SK-N-SH (cell line): ENCODE measurements at regions not wholly inside any gene's neighbourhood (a gene's known extent, or its start where the extent isn't known, plus 50 kb on each side); places are given as distances from the start of the nearest gene placed in this dataset.

ENCODE experiments used
- CTCF ChIA-PET: fragments of 300-600, 350-600 bp; formaldehyde crosslinking; extraction: SDS; loops from one replicate; lab custom pipeline; 2021; lab: Yijun Ruan, JAX
- POLR2A ChIA-PET: fragments of 350-600 bp; sonication (Branson Sonifier 250); formaldehyde crosslinking; extraction: SDS; loops from one replicate; lab custom pipeline; 2020; ENCODE audit warnings: antibody characterized with exemption, inconsistent platforms; lab: Yijun Ruan, JAX
- DNase-seq: peaks from one replicate; pipeline ENCODE4 v3.0.0; 2012
- H2AFZ ChIP-seq: fragments of 200-600 bp; sonication (generic); 2 replicates; pipeline ENCODE4 v1.8.1; 2016; ENCODE audit warnings: antibody characterized with exemption, mild to moderate bottlenecking, low read depth
- H3F3A ChIP-seq: fragments of 200-600 bp; sonication (generic); replicated peaks from 2 replicates; pipeline ENCODE3; 2016; ENCODE audit warnings: antibody characterized with exemption, mild to moderate bottlenecking; ENCODE audit not compliant: insufficient read depth
- H3K27ac ChIP-seq, 2 experiments: fragments of 200-500 bp in 1 of 2; fragments of 200-600 bp in 1 of 2; sonication (Bioruptor generic) in 1 of 2; sonication (generic), shearing (Covaris generic) in 1 of 2; 2 replicates each; pipeline versions ENCODE4 v1.5.1 to v1.6.1; 2014 to 2016; ENCODE audit warnings: low read depth in 2 of 2, inconsistent platforms in 1 of 2, low read length in 1 of 2, mild to moderate bottlenecking in 1 of 2, mixed read lengths in 1 of 2
- H3K27me3 ChIP-seq: fragments of 200-600 bp; sonication (generic), shearing (Covaris generic); 2 replicates; pipeline ENCODE4 v1.6.1; 2016; ENCODE audit warnings: mixed run types; ENCODE audit not compliant: insufficient read depth
- H3K36me3 ChIP-seq, 2 experiments: fragments of 200-500 bp in 1 of 2; fragments of 200-600 bp in 1 of 2; sonication (Bioruptor generic) in 1 of 2; sonication (generic) in 1 of 2; replicated peaks in 1 of 2; 2 replicates each; pipeline versions ENCODE3 to v1.5.1; 2014 to 2016; ENCODE audit warnings: low read length in 1 of 2, mild to moderate bottlenecking in 1 of 2; ENCODE audit not compliant: insufficient read depth in 2 of 2, control insufficient read depth in 1 of 2
- H3K4me1 ChIP-seq, 2 experiments: fragments of 200-500 bp in 1 of 2; fragments of 200-600 bp in 1 of 2; sonication (Bioruptor generic) in 1 of 2; sonication (generic), shearing (Covaris generic) in 1 of 2; 2 replicates each; pipeline versions ENCODE4 v1.5.1 to v1.6.1; 2014 to 2016; ENCODE audit warnings: low read depth in 1 of 2, low read length in 1 of 2, mixed run types in 1 of 2; ENCODE audit not compliant: insufficient read depth in 2 of 2, control insufficient read depth in 1 of 2
- H3K4me2 ChIP-seq: fragments of 200-600 bp; sonication (generic), shearing (Covaris generic); 2 replicates; pipeline ENCODE4 v1.6.1; 2017; ENCODE audit warnings: mixed run types
- H3K4me3 ChIP-seq, 2 experiments: fragments of 200-500 bp in 1 of 2; fragments of 200-600 bp in 1 of 2; sonication (Bioruptor generic) in 1 of 2; sonication (generic), shearing (Covaris generic) in 1 of 2; 2 replicates each; pipeline versions ENCODE4 v1.5.1 to v1.8.1; 2014 to 2016; ENCODE audit warnings: low read depth in 2 of 2, inconsistent platforms in 1 of 2, low read length in 1 of 2, mild to moderate bottlenecking in 1 of 2, mixed read lengths in 1 of 2, moderate library complexity in 1 of 2
- H3K79me2 ChIP-seq: fragments of 200-600 bp; sonication (generic); 2 replicates; pipeline ENCODE4 v1.8.1; 2017; ENCODE audit warnings: mild to moderate bottlenecking; ENCODE audit not compliant: insufficient read depth
- H3K9ac ChIP-seq: fragments of 200-600 bp; sonication (generic); 2 replicates; pipeline ENCODE4 v1.6.1; 2017; ENCODE audit warnings: mixed run types
- H3K9me2 ChIP-seq: fragments of 200-600 bp; sonication (generic); 2 replicates; pipeline ENCODE4 v1.6.1; 2017; ENCODE audit warnings: mixed run types
- H3K9me3 ChIP-seq: fragments of 200-600 bp; sonication (generic); 2 replicates; pipeline ENCODE4 v1.6.1; 2017; ENCODE audit warnings: mixed run types, mild to moderate bottlenecking, moderate library complexity
- H4K20me1 ChIP-seq: fragments of 200-600 bp; sonication (generic); 2 replicates; pipeline ENCODE4 v1.6.1; 2017; ENCODE audit warnings: mild to moderate bottlenecking, mixed run types; ENCODE audit not compliant: insufficient read depth
- CTCF ChIP-seq: fragments of 200-600 bp; sonication (generic); IDR thresholded peaks from 2 replicates; pipeline ENCODE4 v1.6.1; 2017; ENCODE audit warnings: antibody characterized with exemption, mild to moderate bottlenecking, moderate library complexity
- FOSL2 ChIP-seq: IDR thresholded peaks from 2 replicates; pipeline ENCODE4 v1.4.0; 2012; ENCODE audit warnings: low read depth, mild to moderate bottlenecking, moderate library complexity, borderline replicate concordance
- FOXJ3 ChIP-seq: sonication (generic); formaldehyde crosslinking; IDR thresholded peaks from 2 replicates; pipeline ENCODE4 v1.5.1; 2020; ENCODE audit warnings: mild to moderate bottlenecking, missing genetic modification reagents
- FOXM1 ChIP-seq: IDR thresholded peaks from 2 replicates; pipeline ENCODE4 v1.4.0; 2012; ENCODE audit warnings: low read depth, mild to moderate bottlenecking
- GATA2 ChIP-seq: sonication (generic); formaldehyde crosslinking; IDR thresholded peaks from 2 replicates; pipeline ENCODE4 v1.5.0; 2020; ENCODE audit warnings: mild to moderate bottlenecking, missing genetic modification reagents
- IRF3 ChIP-seq: fragments of 150-350 bp; IDR thresholded peaks from 2 replicates; pipeline ENCODE4 v1.6.1; 2016; ENCODE audit warnings: mild to moderate bottlenecking, low read depth, low read length
- PBX3 ChIP-seq: IDR thresholded peaks from 2 replicates; pipeline ENCODE4; 2012
- RAD21 ChIP-seq: IDR thresholded peaks from 2 replicates; pipeline ENCODE4 v1.6.1; 2012; ENCODE audit warnings: mild to moderate bottlenecking, low read length
- RFX5 ChIP-seq: IDR thresholded peaks from 2 replicates; pipeline ENCODE4 v1.6.1; 2012; ENCODE audit warnings: mild to moderate bottlenecking, improper control_type of control experiment, low read length
- SIN3A ChIP-seq: IDR thresholded peaks from 2 replicates; pipeline ENCODE4 v1.6.1; 2012; ENCODE audit warnings: low read depth, mild to moderate bottlenecking, low read length, moderate library complexity, borderline replicate concordance
- SMC3 ChIP-seq: IDR thresholded peaks from 2 replicates; pipeline ENCODE4 v1.6.1; 2012; ENCODE audit warnings: low read depth, low read length, improper control_type of control experiment
- USF2 ChIP-seq: fragments of 150-350 bp; IDR thresholded peaks from 2 replicates; pipeline ENCODE4 v1.6.1; 2017; ENCODE audit warnings: antibody characterized with exemption, low read length, low read depth, borderline replicate concordance
- WGBS: methylation state at CpG from one replicate; pipeline ENCODE4 v1.1.6; 2017; ENCODE audit warnings: low lambda C conversion rate; 5-methylcytosine and 5-hydroxymethylcytosine counted together

GRCh38 chr12:62116986-62117385 is 143.2 kb upstream of the USP15 start:
- POLR2A ChIA-PET = no interaction called here
- no peak overlapping the region for H2AFZ ChIP-seq
- no peak overlapping the region for H3K9ac ChIP-seq
- no peak overlapping the region for H3K4me2 ChIP-seq
- 6% methylated on average over 2 of the region's 2 CpGs for WGBS
- TF ChIP-seq FOSL2 = no peak
- TF ChIP-seq GATA2 (CRISPR knock-in tag) = no peak
- no peak for TF ChIP-seq PBX3
- no peak for TF ChIP-seq FOXM1
- TF ChIP-seq USF2 = no peak
- TF ChIP-seq, all 33 proteins: peak for 0
- Histone ChIP-seq H3K27ac (no peak overlapping the region), H3K36me3 (no peaks in the 10 kb centered on the region), H3K9me2 (no peaks in the 10 kb centered on the region), H3K79me2 (no peaks in the 10 kb centered on the region), H3K27me3 (no peaks in the 10 kb centered on the region), H3K4me3 (no peak overlapping the region), H4K20me1 (no peaks in the 10 kb centered on the region), H3F3A (no peaks in the 10 kb centered on the region), H3K9me3 (no peaks in the 10 kb centered on the region), H3K4me1 (no peaks in the 10 kb centered on the region)
- no peak for DNase-seq
- CTCF ChIA-PET = no interaction called here

- peak overlapping the region in 1 of 2 experiments; percentile 19; a peak in 1 of 4 replicates for H3K4me3 ChIP-seq
- CTCF ChIA-PET = interaction anchor here (0.7 to 1.2 kb wide), 10 partner anchors 8 to 78 kb away, joined by 3 to 6 read pairs (median 4); a partner anchor contains a TSS
These were observed 136.4 kb upstream of the USP15 start for GRCh38 chr12:62123721-62124203.

More at GRCh38 chr12:62123721-62124203, 136.4 kb upstream of the USP15 start:
- peak; percentile 11 for DNase-seq
- no peaks in the 10 kb centered on the region for H3K79me2 ChIP-seq
- POLR2A ChIA-PET = no interaction called here
- H3F3A ChIP-seq = no peaks in the 10 kb centered on the region
- no peaks in the 10 kb centered on the region for H4K20me1 ChIP-seq
- TF ChIP-seq FOXJ3 (CRISPR knock-in tag) (no peak), SMC3 (peak; percentile 45), RFX5 (no peak), IRF3 (no peak), CTCF (peak; percentile 79), SIN3A (no peak), RAD21 (peak; percentile 58)
- no peaks in the 10 kb centered on the region for H3K36me3 ChIP-seq
- no peaks in the 10 kb centered on the region; the same call in 1 of the 2 replicates for H3K9me2 ChIP-seq
- no peak overlapping the region for H3K4me2 ChIP-seq
- no peak overlapping the region for H3K27ac ChIP-seq
- H3K27me3 ChIP-seq = no peaks in the 10 kb centered on the region
- no peaks in the 10 kb centered on the region; a peak in 1 of 4 replicates for H3K4me1 ChIP-seq
- WGBS = 11% methylated on average over 4 of the region's 4 CpGs
- H2AFZ ChIP-seq = no peak overlapping the region
- H3K9me3 ChIP-seq = no peaks in the 10 kb centered on the region
- no peak overlapping the region for H3K9ac ChIP-seq
